K562 (cell line): ENCODE measurements at regions not wholly inside any gene's neighbourhood (a gene's known extent, or its start where the extent isn't known, plus 50 kb on each side); places are given as distances from the start of the nearest gene placed in this dataset.

Source experiments
- ATAC-seq: fragments of 200-7000 bp; cut with Tn5 transposase; 3 replicates; pipeline ENCODE4 v1.9.1; 2020; ENCODE audit warnings: moderate library complexity
- BruUV-seq: library from RNA; stranded (reverse); fragments of 400-500 nt; replicated peaks from 2 replicates; lab custom pipeline; 2021; lab: Mats Ljungman, UMichigan
- CTCF ChIA-PET: fragments of 300-600 bp; formaldehyde crosslinking; extraction: SDS; loops from one replicate; lab custom pipeline; 2021; ENCODE audit warnings: low intra/inter-chr PET ratio; lab: Yijun Ruan, JAX
- POLR2A ChIA-PET: fragments of 300-600, 350-650 bp; sonication (Branson Sonifier 250); formaldehyde crosslinking; extraction: SDS; loops from one replicate; lab custom pipeline; 2021; ENCODE audit warnings: antibody characterized with exemption, inconsistent platforms; lab: Yijun Ruan, JAX
- DNase-seq, 4 experiments: peaks; one replicate each; pipeline versions ENCODE4 v3.0.0 to v3.0.0-alpha.2; 2011 to 2018; ENCODE audit warnings: low spot score in 3 of 4, mixed read lengths in 3 of 4; ENCODE audit errors: extremely low read depth in 1 of 4
- FAIRE-seq: peaks from 2 replicates; lab custom pipeline; 2011; peaks lifted over from hg19 to GRCh38; lab: Jason Lieb, UNC
- H2AFZ ChIP-seq: 2 replicates; pipeline ENCODE4 v1.6.0; 2011; ENCODE audit warnings: low read depth, low read length, control low read depth, inconsistent platforms
- H3K27ac ChIP-seq: fragments of 200-600 bp; 3 replicates; pipeline ENCODE4 v1.8.0; 2011; ENCODE audit warnings: low read depth, mild to moderate bottlenecking, control low read depth, inconsistent platforms, low read length, moderate library complexity, mixed read lengths; ENCODE audit errors: extremely low read depth
- H3K27me3 ChIP-seq, 2 experiments: fragments of 300-600 bp in 1 of 2; 2 replicates in 1 of 2; 3 replicates in 1 of 2; pipeline versions ENCODE4 v1.6.0 to v1.8.0; 2011; ENCODE audit warnings: inconsistent platforms in 2 of 2, low read length in 2 of 2, mild to moderate bottlenecking in 1 of 2, mixed read lengths in 1 of 2, moderate library complexity in 1 of 2; ENCODE audit not compliant: control insufficient read depth in 2 of 2, insufficient read depth in 2 of 2
- H3K36me3 ChIP-seq: fragments of 300-600 bp; 3 replicates; pipeline ENCODE4 v1.8.0; 2011; ENCODE audit warnings: mild to moderate bottlenecking, low read length, inconsistent platforms; ENCODE audit not compliant: control insufficient read depth, insufficient read depth
- H3K4me1 ChIP-seq, 2 experiments: fragments of 200-600 bp in 1 of 2; replicated peaks in 1 of 2; 2 replicates in 1 of 2; 3 replicates in 1 of 2; pipeline versions ENCODE4 v1.5.1 to v1.8.0; 2011; ENCODE audit warnings: inconsistent platforms in 2 of 2, low read length in 2 of 2, mild to moderate bottlenecking in 1 of 2, mixed read lengths in 1 of 2, moderate library complexity in 1 of 2; ENCODE audit not compliant: control insufficient read depth in 2 of 2, insufficient read depth in 2 of 2
- H3K4me2 ChIP-seq: 2 replicates; pipeline ENCODE4 v1.6.1; 2011; ENCODE audit warnings: low read length, control low read depth, inconsistent platforms, mixed read lengths; ENCODE audit not compliant: insufficient read depth
- H3K4me3 ChIP-seq: fragments of 200-600 bp; sonication (generic), shearing (Covaris generic); 2 replicates; pipeline ENCODE4 v1.5.1; 2016; ENCODE audit warnings: control low read depth, inconsistent platforms
- H3K79me2 ChIP-seq: fragments of 200-600 bp; 3 replicates; pipeline ENCODE4 v1.8.0; 2011; ENCODE audit warnings: low read length, inconsistent platforms; ENCODE audit not compliant: control insufficient read depth, insufficient read depth
- H3K9ac ChIP-seq, 2 experiments: 2 replicates each; pipeline versions ENCODE4 v1.6.0 to v1.6.1; 2011; ENCODE audit warnings: low read depth in 2 of 2, low read length in 2 of 2, control low read depth in 1 of 2, inconsistent platforms in 1 of 2, mild to moderate bottlenecking in 1 of 2, mixed read lengths in 1 of 2; ENCODE audit not compliant: insufficient read depth in 1 of 2
- H3K9me1 ChIP-seq: one replicate; pipeline ENCODE4 v1.6.0; 2011; ENCODE audit warnings: inconsistent platforms, mild to moderate bottlenecking, low read length, moderate library complexity; ENCODE audit not compliant: control insufficient read depth, insufficient read depth
- H3K9me3 ChIP-seq: replicated peaks from 2 replicates; pipeline ENCODE4 v1.5.1; 2011; ENCODE audit warnings: low read depth, low read length, inconsistent platforms; ENCODE audit not compliant: control insufficient read depth, insufficient read depth
- H4K20me1 ChIP-seq: replicated peaks from 2 replicates; pipeline ENCODE4 v1.6.1; 2011; ENCODE audit warnings: low read length, inconsistent platforms, mixed read lengths; ENCODE audit not compliant: control insufficient read depth, insufficient read depth
- E2F1 ChIP-seq: sonication (generic); formaldehyde crosslinking; IDR thresholded peaks from 2 replicates; pipeline ENCODE4 v1.8.1; 2023; ENCODE audit warnings: mild to moderate bottlenecking, missing genetic modification reagents, moderate library complexity
- FOXA1 ChIP-seq: fragments of 450-650 bp; IDR thresholded peaks from 2 replicates; pipeline ENCODE4 v1.6.1; 2016; ENCODE audit warnings: mild to moderate bottlenecking, borderline replicate concordance
- HDAC1 ChIP-seq, 2 experiments: fragments of 450-650 bp; IDR thresholded peaks; 2 replicates each; pipeline ENCODE4 v1.6.1; 2016 to 2017; ENCODE audit warnings: inconsistent platforms in 1 of 2, mild to moderate bottlenecking in 1 of 2, moderate library complexity in 1 of 2
- ID3 ChIP-seq, 2 experiments: fragments of 250-450 bp in 1 of 2; fragments of 450-650 bp in 1 of 2; sonication (Bioruptor Pico) in 1 of 2; IDR thresholded peaks; 2 replicates each; pipeline versions ENCODE4 v1.6.1 to v1.8.0; 2016 to 2021; ENCODE audit warnings: mild to moderate bottlenecking in 2 of 2, moderate library complexity in 2 of 2, missing compliant biosample characterization in 1 of 2, missing genetic modification characterization in 1 of 2
- NEUROD1 ChIP-seq: fragments of 150-350 bp; IDR thresholded peaks from 2 replicates; pipeline ENCODE4 v1.6.1; 2014; ENCODE audit warnings: borderline replicate concordance, low read length, low read depth; ENCODE audit not compliant: partially characterized antibody
- PCBP2 ChIP-seq: fragments of 200-400 bp; formaldehyde crosslinking; IDR thresholded peaks from 2 replicates; pipeline ENCODE4 v1.6.1; 2018; ENCODE audit warnings: low read length, low read depth, mild to moderate bottlenecking, moderate library complexity; ENCODE audit not compliant: poor library complexity, severe bottlenecking
- STAT5A ChIP-seq: IDR thresholded peaks from 2 replicates; pipeline ENCODE4 v1.6.1; 2012; ENCODE audit warnings: low read length, inconsistent platforms, borderline replicate concordance
- TCF15 ChIP-seq: fragments of 250-450 bp; sonication (Bioruptor Pico); IDR thresholded peaks from 2 replicates; pipeline ENCODE4 v1.8.0; 2022; ENCODE audit warnings: moderate library complexity, mild to moderate bottlenecking, inconsistent platforms
- ZFP1 ChIP-seq: fragments of 450-650 bp; formaldehyde crosslinking; IDR thresholded peaks from 2 replicates; pipeline ENCODE4 v1.4.0; 2020; ENCODE audit warnings: mild to moderate bottlenecking, mixed read lengths
- ZFPM2 ChIP-seq: fragments of 250-450 bp; sonication (Bioruptor Pico); IDR thresholded peaks from 2 replicates; pipeline ENCODE4 v1.5.1; 2022; ENCODE audit warnings: mild to moderate bottlenecking
- ZNF318 ChIP-seq, 2 experiments: fragments of 450-650 bp; IDR thresholded peaks; 2 replicates each; pipeline ENCODE4 v1.6.1; 2016; ENCODE audit warnings: mild to moderate bottlenecking in 2 of 2, borderline replicate concordance in 1 of 2, low read depth in 1 of 2, moderate library complexity in 1 of 2
- WGBS: fragments of 100-300 bp; shearing (Covaris generic); methylation state at CpG from one replicate; pipeline ENCODE4 v1.1.6; 2016; ENCODE audit warnings: low coverage, mixed read lengths; ENCODE audit not compliant: insufficient coverage; ENCODE audit errors: missing lambda C conversion rate; 5-methylcytosine and 5-hydroxymethylcytosine counted together
- in situ Hi-C: fragments of 300-500 bp; cut with MboI; formaldehyde crosslinking; loops from 4 replicates; pipeline ENCODE4 v1.15.0; 2018; ENCODE audit warnings: inconsistent platforms, mixed read lengths
- intact Hi-C: fragments of 100-400 bp; cut with micrococcal nuclease; formaldehyde crosslinking; loops from 2 replicates; pipeline ENCODE4 v1.14.2; 2022

- intact Hi-C loops (no loop called here), in situ Hi-C loops (no loop called here)
- WGBS = 0% methylated on average over 4 of the region's 4 CpGs
- no peak overlapping the region for H3K27ac ChIP-seq
- no peak overlapping the region for H3K4me2 ChIP-seq
- no peaks in the 10 kb centered on the region for H4K20me1 ChIP-seq
- no peaks in the 10 kb centered on the region for H3K4me1 ChIP-seq
- no TSS peak for BruUV-seq
- H3K27me3 ChIP-seq = no peaks in the 10 kb centered on the region; a peak in 1 of 5 replicates
- no peak overlapping the region for H3K4me3 ChIP-seq
- H3K9me3 ChIP-seq = no peaks in the 10 kb centered on the region; the same call in 1 of the 2 replicates
- DNase-seq = no peak
- ATAC-seq = no peak
- H3K9ac ChIP-seq = no peak overlapping the region
- H2AFZ ChIP-seq = no peak overlapping the region
- H3K36me3 ChIP-seq = no peaks in the 10 kb centered on the region
- ChIA-PET CTCF (no interaction called here), POLR2A (interaction anchor here (1.2 kb wide), 1 partner anchor 29 kb away, joined by 3 read pairs; no protein-coding TSS in a partner anchor)
- no peaks in the 10 kb centered on the region for H3K9me1 ChIP-seq
- FAIRE-seq = no peak
- H3K79me2 ChIP-seq = no peaks in the 10 kb centered on the region
- TF ChIP-seq FOXA1 (no peak), ZNF318 (IDR thresholded peaks at IDR 0.05; ENCODE audit: borderline replicate concordance in 1 of 2, low read depth in 1 of 2) (no peak), ZFPM2 (CRISPR knock-in tag) (no peak), E2F1 (CRISPR knock-in tag) (no peak), NEUROD1 (no peak), ID3 (CRISPR knock-in tag; IDR thresholded peaks at IDR 0.05) (no peak), ID3 (tag; IDR thresholded peaks at IDR 0.05) (no peak), PCBP2 (no peak), STAT5A (no peak), ZFP1 (CRISPR knock-in tag) (no peak), TCF15 (CRISPR knock-in tag) (no peak), HDAC1 (IDR thresholded peaks at IDR 0.05) (no peak)
Observed at GRCh38 chr10:62721687-62722086, 82.8 kb upstream of the ADO start.
